C4-2B (cell line): ENCODE measurements at regions not wholly inside any gene's neighbourhood (a gene's known extent, or its start where the extent isn't known, plus 50 kb on each side); places are given as distances from the start of the nearest gene placed in this dataset.

Experiments
- ZFX ChIP-seq: fragments of 450-650 bp; IDR thresholded peaks from 2 replicates; pipeline ENCODE4 v1.6.1; 2017
- TF ChIP-seq, protein P1 (sequence below): fragments of 450-650 bp; conservative IDR thresholded peaks from 2 replicates; pipeline ENCODE4 v1.5.1; 2017; ENCODE audit warnings: mild to moderate bottlenecking

DNA sequence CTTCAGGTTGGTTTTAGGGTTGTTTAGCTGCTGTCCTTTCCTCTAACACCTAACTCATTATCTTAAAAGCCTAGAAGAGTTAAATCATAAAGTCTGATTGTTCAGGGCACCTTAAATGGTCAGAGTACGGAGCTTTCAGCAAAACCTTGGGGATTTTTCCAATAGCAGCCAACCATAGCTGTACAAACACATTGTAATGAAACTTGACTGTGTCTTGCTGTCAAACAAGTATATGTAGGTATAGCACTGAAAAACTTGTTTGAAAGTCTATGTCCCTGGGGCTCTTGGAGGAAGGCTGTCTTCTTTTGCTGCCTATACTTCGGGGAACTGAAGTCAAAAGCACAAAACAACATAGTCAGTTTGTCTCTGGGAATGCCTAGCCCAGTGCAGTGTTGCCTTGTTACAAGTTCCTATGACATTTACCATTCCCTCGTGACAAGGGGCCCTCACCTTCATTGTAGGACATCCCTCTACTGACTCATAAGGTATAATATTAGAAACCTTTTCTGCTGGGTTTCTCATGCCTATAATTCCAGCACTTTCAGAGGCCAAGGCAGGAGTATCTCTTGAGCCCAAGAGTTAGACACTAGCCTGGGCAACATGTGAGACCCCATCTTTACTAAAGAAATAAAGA, 474.5 kb upstream of the NBEA start:
- TF ChIP-seq, protein P1, sequence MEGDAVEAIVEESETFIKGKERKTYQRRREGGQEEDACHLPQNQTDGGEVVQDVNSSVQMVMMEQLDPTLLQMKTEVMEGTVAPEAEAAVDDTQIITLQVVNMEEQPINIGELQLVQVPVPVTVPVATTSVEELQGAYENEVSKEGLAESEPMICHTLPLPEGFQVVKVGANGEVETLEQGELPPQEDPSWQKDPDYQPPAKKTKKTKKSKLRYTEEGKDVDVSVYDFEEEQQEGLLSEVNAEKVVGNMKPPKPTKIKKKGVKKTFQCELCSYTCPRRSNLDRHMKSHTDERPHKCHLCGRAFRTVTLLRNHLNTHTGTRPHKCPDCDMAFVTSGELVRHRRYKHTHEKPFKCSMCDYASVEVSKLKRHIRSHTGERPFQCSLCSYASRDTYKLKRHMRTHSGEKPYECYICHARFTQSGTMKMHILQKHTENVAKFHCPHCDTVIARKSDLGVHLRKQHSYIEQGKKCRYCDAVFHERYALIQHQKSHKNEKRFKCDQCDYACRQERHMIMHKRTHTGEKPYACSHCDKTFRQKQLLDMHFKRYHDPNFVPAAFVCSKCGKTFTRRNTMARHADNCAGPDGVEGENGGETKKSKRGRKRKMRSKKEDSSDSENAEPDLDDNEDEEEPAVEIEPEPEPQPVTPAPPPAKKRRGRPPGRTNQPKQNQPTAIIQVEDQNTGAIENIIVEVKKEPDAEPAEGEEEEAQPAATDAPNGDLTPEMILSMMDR = no peak
- no peak for TF ChIP-seq ZFX
